Prostate gland (tissue), 2 donors: ENCODE measurements at regions not wholly inside any gene's neighbourhood (a gene's known extent, or its start where the extent isn't known, plus 50 kb on each side); places are given as distances from the start of the nearest gene placed in this dataset.

Experiments
- POLR2A ChIP-seq: fragments of 450-650 bp; IDR thresholded peaks from one replicate; pipeline ENCODE4 v1.6.1; 2016; ENCODE audit warnings: antibody characterized with exemption, mild to moderate bottlenecking
- TF ChIP-seq, protein P1 (sequence below), 4 experiments: fragments of 200-600 bp in 2 of 4; fragments of 450-650 bp in 2 of 4; sonication (generic) in 2 of 4; IDR thresholded peaks; 1 replicate in 3 of 4; 2 replicates in 1 of 4; pipeline ENCODE4 v1.5.1; 2016 to 2019; ENCODE audit warnings: antibody characterized with exemption in 4 of 4, mild to moderate bottlenecking in 2 of 4, moderate library complexity in 2 of 4

DNA sequence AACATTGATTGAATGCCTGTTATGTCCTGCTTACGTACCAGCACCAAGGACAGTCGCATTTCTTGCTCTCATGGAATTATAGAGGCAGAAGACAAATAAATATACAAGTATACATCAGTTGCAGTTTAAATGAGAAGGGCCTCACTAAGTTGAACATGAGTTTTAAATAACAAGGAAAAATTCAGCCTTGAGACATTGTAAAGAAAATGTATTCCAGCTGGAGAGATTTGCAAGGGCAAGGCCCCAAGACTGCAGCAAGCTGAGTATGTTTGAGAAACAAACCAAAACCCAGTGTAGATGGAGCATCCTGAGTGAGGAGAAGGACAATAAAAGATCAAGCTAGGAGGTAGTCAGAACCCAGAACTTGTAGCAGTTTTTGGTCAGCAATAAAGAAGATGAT, 123.2 kb upstream of the BMP5 start:
- TF ChIP-seq, protein P1, sequence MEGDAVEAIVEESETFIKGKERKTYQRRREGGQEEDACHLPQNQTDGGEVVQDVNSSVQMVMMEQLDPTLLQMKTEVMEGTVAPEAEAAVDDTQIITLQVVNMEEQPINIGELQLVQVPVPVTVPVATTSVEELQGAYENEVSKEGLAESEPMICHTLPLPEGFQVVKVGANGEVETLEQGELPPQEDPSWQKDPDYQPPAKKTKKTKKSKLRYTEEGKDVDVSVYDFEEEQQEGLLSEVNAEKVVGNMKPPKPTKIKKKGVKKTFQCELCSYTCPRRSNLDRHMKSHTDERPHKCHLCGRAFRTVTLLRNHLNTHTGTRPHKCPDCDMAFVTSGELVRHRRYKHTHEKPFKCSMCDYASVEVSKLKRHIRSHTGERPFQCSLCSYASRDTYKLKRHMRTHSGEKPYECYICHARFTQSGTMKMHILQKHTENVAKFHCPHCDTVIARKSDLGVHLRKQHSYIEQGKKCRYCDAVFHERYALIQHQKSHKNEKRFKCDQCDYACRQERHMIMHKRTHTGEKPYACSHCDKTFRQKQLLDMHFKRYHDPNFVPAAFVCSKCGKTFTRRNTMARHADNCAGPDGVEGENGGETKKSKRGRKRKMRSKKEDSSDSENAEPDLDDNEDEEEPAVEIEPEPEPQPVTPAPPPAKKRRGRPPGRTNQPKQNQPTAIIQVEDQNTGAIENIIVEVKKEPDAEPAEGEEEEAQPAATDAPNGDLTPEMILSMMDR (IDR thresholded peaks at IDR 0.05): no peak
- TF ChIP-seq POLR2A: no peak
